Retina (tissue), 1 donor: ENCODE measurements at regions not wholly inside any gene's neighbourhood (a gene's known extent, or its start where the extent isn't known, plus 50 kb on each side); places are given as distances from the start of the nearest gene placed in this dataset.
"Not testable (repeated sequence)": the region's sequence is repeated elsewhere in the genome, so short reads cannot be mapped to it uniquely, and the experiment has no call there.

Experiments used
- DNase-seq: peaks from one replicate; pipeline ENCODE4 v3.0.0-alpha.2; 2016

- DNase-seq, result no peak
Observed at GRCh38 chr10:9010931-9011670, 956.6 kb downstream of the GATA3 start.

DNA sequence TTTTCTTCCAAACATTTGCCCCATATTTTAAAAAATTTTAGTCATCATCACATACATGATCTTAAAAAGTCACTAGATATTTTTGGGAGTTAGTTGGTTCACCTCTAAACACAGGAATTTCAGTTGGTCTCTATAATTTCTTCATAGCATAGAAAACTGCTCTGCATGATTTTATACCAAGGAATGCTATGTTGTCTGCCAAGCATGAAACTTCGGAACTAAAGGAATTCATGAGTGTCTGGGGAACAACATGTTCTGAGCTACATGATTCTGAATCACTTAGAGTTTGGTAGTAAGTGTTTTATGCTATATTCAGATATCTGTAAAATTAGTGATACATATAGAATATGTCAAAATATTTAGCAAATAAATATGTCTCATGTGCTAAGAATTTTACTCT, 957.8 kb downstream of the GATA3 start:
- no peak for DNase-seq

- DNase-seq, result no peak
Observed at GRCh38 chr10:9015005-9015404, 960.5 kb downstream of the GATA3 start.

GRCh38 chr10:9015447-9015846, 961.0 kb downstream of the GATA3 start:
- DNase-seq, result no peak

GRCh38 chr10:9016930-9017329, 962.4 kb downstream of the GATA3 start:
- no peak for DNase-seq

DNA sequence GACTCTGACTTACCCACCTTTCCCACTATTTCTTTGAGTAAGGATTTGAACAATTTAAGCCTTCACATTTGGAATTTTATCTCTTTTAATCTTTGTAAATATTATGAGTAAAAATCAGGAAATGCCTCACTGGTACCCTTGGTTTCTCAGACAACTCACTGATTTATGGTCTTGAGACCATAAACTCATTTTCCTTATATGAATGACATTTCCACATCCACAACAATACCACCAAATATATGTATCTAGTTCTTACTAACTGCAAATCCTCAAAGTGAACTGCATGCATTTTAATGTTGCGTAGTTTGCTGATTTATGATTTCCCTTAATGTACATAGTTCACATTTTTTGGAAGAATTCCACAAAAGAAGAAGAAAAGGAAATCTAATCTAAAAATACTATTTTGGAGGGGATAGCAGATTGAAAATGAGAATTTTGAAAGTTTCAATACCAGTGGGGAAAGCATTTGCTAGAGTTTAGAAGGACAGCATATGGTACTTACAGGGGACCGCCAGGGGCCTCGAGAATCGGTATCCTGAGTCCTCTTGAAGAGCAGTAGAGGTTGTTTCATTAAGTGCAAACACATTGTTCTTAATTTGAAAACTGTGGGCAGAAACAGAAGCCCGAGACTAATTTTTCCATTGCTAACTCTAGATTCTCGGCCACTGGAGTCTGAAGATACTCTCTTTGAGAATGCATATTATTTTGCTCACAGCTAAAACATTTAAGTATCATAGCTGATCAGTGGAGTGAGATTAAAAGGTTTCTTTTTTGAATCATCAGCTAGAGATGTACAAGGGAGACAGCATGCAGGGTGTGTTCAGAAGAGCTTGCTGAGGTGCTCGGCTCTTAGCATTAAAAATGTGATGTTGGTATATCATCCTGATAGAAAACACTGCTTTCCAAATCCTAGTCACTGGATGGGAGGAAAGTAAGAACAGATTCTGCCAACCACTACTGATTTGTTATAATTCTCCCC, 964.0 kb downstream of the GATA3 start:
- DNase-seq, result no peak

DNA sequence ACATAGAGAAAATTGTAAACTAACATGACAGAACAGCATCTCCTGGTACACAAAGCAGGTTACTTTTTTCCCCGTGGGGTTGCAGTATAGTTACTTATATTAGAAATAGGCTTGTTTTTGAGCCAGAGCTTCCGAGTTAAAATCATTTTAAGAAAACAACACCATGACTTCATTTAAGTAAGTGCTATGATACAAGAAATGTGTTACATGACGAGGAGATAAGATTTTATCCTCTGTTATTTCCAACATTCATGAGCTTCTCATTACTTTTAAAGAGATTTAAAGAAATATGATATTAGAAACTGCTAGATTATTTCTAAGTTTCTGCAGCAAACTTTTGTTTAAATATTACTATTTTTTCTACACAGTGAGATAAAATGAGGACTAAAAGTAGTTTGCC, 968.7 kb downstream of the GATA3 start:
- DNase-seq, result no peak

- no peak for DNase-seq
Observed at GRCh38 chr10:9024210-9024609, 969.7 kb downstream of the GATA3 start.

- no peak for DNase-seq
Observed at GRCh38 chr10:9028231-9028630, 973.7 kb downstream of the GATA3 start.

- DNase-seq, result no peak
Observed at GRCh38 chr10:9035355-9035754, 980.9 kb downstream of the GATA3 start.

- no peak for DNase-seq
Observed at GRCh38 chr10:9036711-9037204, 982.3 kb downstream of the GATA3 start.

DNA sequence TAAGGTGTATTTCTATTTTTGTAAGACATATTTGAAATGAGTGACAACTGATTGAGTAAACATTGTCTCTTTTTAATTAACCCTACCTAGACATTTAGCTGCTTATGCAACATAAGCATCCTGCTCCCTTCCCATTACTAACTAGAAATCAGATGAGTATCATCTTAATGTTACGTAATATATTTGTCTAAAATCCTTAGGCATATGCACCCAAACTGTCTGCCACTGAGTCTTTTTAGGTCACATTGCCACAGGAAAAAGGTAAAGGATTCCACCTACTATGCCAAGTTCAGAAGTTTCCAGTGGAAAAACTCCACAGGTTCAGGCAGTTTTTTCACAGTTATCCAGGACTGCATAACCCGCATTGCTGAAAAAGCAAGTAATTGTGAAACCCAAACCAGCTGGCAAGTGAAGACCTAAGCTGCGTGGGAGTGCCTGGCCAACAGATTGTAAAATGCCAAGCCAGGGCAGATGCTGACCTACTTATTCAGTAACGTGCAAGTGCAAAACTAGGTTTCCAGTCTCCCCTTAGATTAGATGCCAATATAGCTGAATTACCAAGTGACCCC, 983.7 kb downstream of the GATA3 start:
- DNase-seq, result peak; percentile 6

GRCh38 chr10:9043466-9043865, 989.0 kb downstream of the GATA3 start:
- no peak for DNase-seq

DNA sequence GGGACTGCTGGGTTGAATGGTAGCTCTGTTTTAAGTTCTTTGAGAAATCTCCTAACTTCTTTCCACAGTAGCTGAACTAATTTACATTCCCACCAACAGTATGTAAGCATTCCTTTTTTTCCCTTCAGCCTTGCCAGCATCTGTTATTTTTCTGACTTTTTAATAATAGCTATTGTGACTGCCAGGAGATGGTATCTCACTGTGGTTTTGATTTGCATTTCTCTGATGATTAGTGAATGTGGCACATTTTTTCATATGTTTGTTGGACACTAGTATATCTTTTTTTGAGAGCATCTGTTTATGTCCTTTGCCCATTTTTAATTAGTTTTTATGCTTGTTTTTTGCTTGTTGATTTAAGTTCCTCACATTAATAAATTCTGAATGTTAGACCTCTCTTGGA, 990.8 kb downstream of the GATA3 start:
- no peak for DNase-seq

GRCh38 chr10:9051328-9051974, 997.0 kb downstream of the GATA3 start:
- DNase-seq, result no peak

- DNase-seq, result no peak
Observed at GRCh38 chr10:9052767-9053166, 998.3 kb downstream of the GATA3 start.

DNA sequence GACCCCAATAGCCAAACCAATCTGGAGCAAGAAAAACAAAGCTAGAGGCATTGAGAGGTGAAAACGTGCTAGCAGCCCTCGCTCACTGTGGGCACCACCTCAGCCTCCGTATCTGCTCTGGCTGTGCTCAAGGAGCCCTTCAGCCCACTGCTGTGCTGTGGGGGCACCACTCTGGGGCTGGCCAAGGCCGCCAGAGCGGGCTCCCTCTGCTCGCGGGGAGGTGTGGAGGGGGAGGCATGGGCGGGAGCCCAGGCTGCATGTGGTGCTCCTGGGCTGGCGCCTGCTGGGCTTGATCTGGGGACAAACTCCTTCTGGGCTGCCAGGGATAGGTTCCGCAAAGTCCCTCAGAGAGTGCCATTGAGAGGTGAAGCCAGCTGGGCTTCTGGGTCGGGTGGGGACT, 1002.0 kb downstream of the GATA3 start:
- no peak for DNase-seq

DNA sequence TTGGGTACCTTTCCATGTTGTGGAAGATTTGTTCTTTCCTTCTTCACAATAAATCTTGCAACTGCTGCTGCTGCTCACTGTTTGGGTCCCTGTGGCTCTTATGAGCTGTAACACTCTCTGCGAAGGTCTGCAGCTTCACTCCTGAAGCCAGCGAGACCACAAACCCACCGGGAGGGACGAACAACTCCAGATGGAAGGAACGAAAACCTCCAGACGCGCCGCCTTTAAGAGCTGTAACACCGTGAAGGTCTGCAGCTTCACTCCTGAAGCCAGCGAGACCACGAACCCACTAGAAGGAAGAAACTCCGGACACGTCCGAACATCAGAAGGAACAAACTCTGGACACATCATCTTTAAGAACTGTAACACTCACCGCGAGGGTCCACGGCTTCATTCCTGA, 1002.8 kb downstream of the GATA3 start:
- not testable (repeated sequence) for DNase-seq

- no peak for DNase-seq
Observed at GRCh38 chr10:9060314-9060713, 1005.8 kb downstream of the GATA3 start.

DNA sequence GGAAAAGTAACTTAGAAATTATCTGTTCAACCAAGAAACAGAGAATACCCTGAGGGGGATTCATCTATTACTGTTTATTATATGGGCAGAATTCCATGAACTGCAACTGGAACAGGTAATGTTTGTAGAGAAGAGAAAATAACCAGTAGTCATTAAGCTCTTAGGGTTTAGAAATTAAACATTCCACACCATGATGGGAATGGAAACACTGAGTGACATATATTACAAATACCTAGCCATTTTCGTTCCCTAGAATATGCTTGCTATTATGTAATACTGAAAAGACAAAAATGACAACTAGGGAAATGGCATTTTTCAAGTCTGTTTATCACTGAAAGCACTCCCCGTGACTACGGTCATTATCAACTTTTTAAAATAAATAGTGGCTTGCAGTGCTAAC, 1007.4 kb downstream of the GATA3 start:
- DNase-seq, result no peak

GRCh38 chr10:9066152-9066551, 1011.7 kb downstream of the GATA3 start:
- DNase-seq, result no peak

- no peak for DNase-seq
Observed at GRCh38 chr10:9068003-9068402, 1013.5 kb downstream of the GATA3 start.

DNA sequence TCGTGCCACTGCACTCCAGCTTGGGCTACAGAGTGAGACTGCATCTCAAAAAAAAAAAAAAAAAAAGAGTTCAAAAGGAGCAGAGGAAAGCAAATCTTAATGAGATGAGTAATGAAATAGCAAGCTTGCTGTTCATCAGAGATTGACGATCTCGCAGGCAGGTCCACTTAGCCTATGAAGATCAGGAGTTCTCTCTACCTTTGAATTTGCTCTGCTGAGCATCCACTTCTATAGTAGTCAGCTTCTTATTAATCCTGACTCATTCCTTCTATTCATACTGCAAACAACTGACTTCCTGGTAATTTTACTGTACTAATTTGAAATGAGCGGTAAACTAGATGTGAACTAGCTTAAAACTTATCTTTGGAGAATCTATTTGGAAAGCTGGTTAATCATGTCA, 1014.6 kb downstream of the GATA3 start:
- DNase-seq, result no peak
